ENCODE measurements at regions not wholly inside any gene's neighbourhood (a gene's known extent, or its start where the extent isn't known, plus 50 kb on each side); places are given as distances from the start of the nearest gene placed in this dataset.

GRCh38 chr10:42938351-42938750, 138.5 kb upstream of the RET start:
- Mint-ChIP-seq H3K4me1 (peaks cover 4% of the 10 kb centered on the region), H3K36me3 (peaks cover 1% of the 10 kb centered on the region), H3K4me3 (no peak overlapping the region), H3K27ac (no peak overlapping the region), H3K9me3 (no peaks in the 10 kb centered on the region), H3K27me3 (peaks cover 23% of the 10 kb centered on the region)
- DNase-seq (ENCODE audit: low spot score in 2 of 2), result no peak
- ATAC-seq (ENCODE audit: low read depth), result no peak

- Mint-ChIP-seq H3K9me3 (no peaks in the 10 kb centered on the region), H3K4me3 (no peak overlapping the region), H3K27ac (no peak overlapping the region), H3K4me1 (no peaks in the 10 kb centered on the region), H3K36me3 (peaks cover 1% of the 10 kb centered on the region), H3K27me3 (peaks cover 19% of the 10 kb centered on the region)
- DNase-seq (ENCODE audit: low spot score in 2 of 2), result no peak
- ATAC-seq (ENCODE audit: low read depth), result no peak
Observed at GRCh38 chr10:42939237-42939636, 137.6 kb upstream of the RET start.

- ATAC-seq (ENCODE audit: low read depth), result no peak
- Mint-ChIP-seq H3K27me3 (peaks cover 15% of the 10 kb centered on the region), H3K4me1 (no peaks in the 10 kb centered on the region), H3K4me3 (no peak overlapping the region), H3K36me3 (peaks cover 1% of the 10 kb centered on the region), H3K9me3 (no peaks in the 10 kb centered on the region), H3K27ac (no peak overlapping the region)
- no peak for DNase-seq (ENCODE audit: low spot score in 2 of 2)
Observed at GRCh38 chr10:42939685-42940366, 137.0 kb upstream of the RET start.

- no peaks in the 10 kb centered on the region for H3K36me3 Mint-ChIP-seq
- no peak overlapping the region for H3K4me3 Mint-ChIP-seq
- no peak for ATAC-seq (ENCODE audit: low read depth)
- H3K27me3 Mint-ChIP-seq, result peaks cover 13% of the 10 kb centered on the region
- H3K4me1 Mint-ChIP-seq, result no peaks in the 10 kb centered on the region
- H3K9me3 Mint-ChIP-seq, result no peaks in the 10 kb centered on the region
- no peak overlapping the region for H3K27ac Mint-ChIP-seq
- no peak for DNase-seq (ENCODE audit: low spot score in 2 of 2)
Observed at GRCh38 chr10:42940487-42941294, 136.2 kb upstream of the RET start.

GRCh38 chr10:42941295-42941644, 135.6 kb upstream of the RET start:
- H3K27me3 Mint-ChIP-seq, result peaks cover 11% of the 10 kb centered on the region
- no peaks in the 10 kb centered on the region for H3K9me3 Mint-ChIP-seq
- no peaks in the 10 kb centered on the region for H3K4me1 Mint-ChIP-seq
- no peak overlapping the region for H3K27ac Mint-ChIP-seq
- no peak overlapping the region for H3K4me3 Mint-ChIP-seq
- DNase-seq (ENCODE audit: low spot score in 2 of 2) (no peak), ATAC-seq (ENCODE audit: low read depth) (no peak)
- no peaks in the 10 kb centered on the region for H3K36me3 Mint-ChIP-seq

- no peaks in the 10 kb centered on the region for H3K9me3 Mint-ChIP-seq
- no peaks in the 10 kb centered on the region for H3K36me3 Mint-ChIP-seq
- H3K4me3 Mint-ChIP-seq, result no peak overlapping the region
- DNase-seq (ENCODE audit: low spot score in 2 of 2), result no peak
- no peak overlapping the region for H3K27ac Mint-ChIP-seq
- H3K4me1 Mint-ChIP-seq, result no peaks in the 10 kb centered on the region
- peaks cover 8% of the 10 kb centered on the region for H3K27me3 Mint-ChIP-seq
- ATAC-seq (ENCODE audit: low read depth), result no peak
Observed at GRCh38 chr10:42941790-42942189, 135.1 kb upstream of the RET start.

- Mint-ChIP-seq H3K27me3 (peaks cover 8% of the 10 kb centered on the region), H3K4me3 (no peak overlapping the region), H3K9me3 (peaks cover 1% of the 10 kb centered on the region), H3K27ac (no peak overlapping the region), H3K36me3 (no peaks in the 10 kb centered on the region), H3K4me1 (no peaks in the 10 kb centered on the region)
- no peak for ATAC-seq (ENCODE audit: low read depth)
- DNase-seq (ENCODE audit: low spot score in 2 of 2), result no peak
Observed at GRCh38 chr10:42942279-42942950, 134.5 kb upstream of the RET start.

- H3K4me3 Mint-ChIP-seq, result no peak overlapping the region
- H3K27me3 Mint-ChIP-seq, result peaks cover 8% of the 10 kb centered on the region
- DNase-seq (ENCODE audit: low spot score in 2 of 2) (no peak), ATAC-seq (ENCODE audit: low read depth) (no peak)
- peaks cover 1% of the 10 kb centered on the region for H3K9me3 Mint-ChIP-seq
- no peaks in the 10 kb centered on the region for H3K4me1 Mint-ChIP-seq
- H3K27ac Mint-ChIP-seq, result no peak overlapping the region
- no peaks in the 10 kb centered on the region for H3K36me3 Mint-ChIP-seq
Observed at GRCh38 chr10:42943025-42943818, 133.6 kb upstream of the RET start.

GRCh38 chr10:42948040-42948439, 128.8 kb upstream of the RET start:
- no peak overlapping the region for H3K4me3 Mint-ChIP-seq
- no peaks in the 10 kb centered on the region for H3K4me1 Mint-ChIP-seq
- DNase-seq (ENCODE audit: low spot score in 2 of 2) (no peak), ATAC-seq (ENCODE audit: low read depth) (no peak)
- H3K27ac Mint-ChIP-seq, result no peak overlapping the region
- peaks cover 1% of the 10 kb centered on the region for H3K9me3 Mint-ChIP-seq
- H3K27me3 Mint-ChIP-seq, result peaks cover 2% of the 10 kb centered on the region
- no peaks in the 10 kb centered on the region for H3K36me3 Mint-ChIP-seq

- no peak overlapping the region for H3K27ac Mint-ChIP-seq
- no peaks in the 10 kb centered on the region for H3K36me3 Mint-ChIP-seq
- peaks cover 4% of the 10 kb centered on the region for H3K27me3 Mint-ChIP-seq
- DNase-seq (ENCODE audit: low spot score in 2 of 2), result no peak
- no peak for ATAC-seq (ENCODE audit: low read depth)
- H3K4me3 Mint-ChIP-seq, result no peak overlapping the region
- no peaks in the 10 kb centered on the region for H3K4me1 Mint-ChIP-seq
- H3K9me3 Mint-ChIP-seq, result peaks cover 1% of the 10 kb centered on the region
Observed at GRCh38 chr10:42949287-42949686, 127.6 kb upstream of the RET start.

GRCh38 chr10:42950606-42951485, 126.0 kb upstream of the RET start:
- Mint-ChIP-seq H3K27ac (no peak overlapping the region), H3K36me3 (no peaks in the 10 kb centered on the region), H3K4me1 (no peaks in the 10 kb centered on the region), H3K27me3 (peaks cover 4% of the 10 kb centered on the region), H3K4me3 (no peak overlapping the region), H3K9me3 (peaks cover 1% of the 10 kb centered on the region)
- ATAC-seq (ENCODE audit: low read depth) (no peak), DNase-seq (ENCODE audit: low spot score in 2 of 2) (no peak)

- DNase-seq (ENCODE audit: low spot score in 2 of 2), result no peak
- Mint-ChIP-seq H3K27ac (no peak overlapping the region), H3K36me3 (no peaks in the 10 kb centered on the region), H3K4me3 (no peak overlapping the region), H3K9me3 (peaks cover 1% of the 10 kb centered on the region), H3K27me3 (peaks cover 4% of the 10 kb centered on the region), H3K4me1 (no peaks in the 10 kb centered on the region)
- ATAC-seq (ENCODE audit: low read depth), result no peak
Observed at GRCh38 chr10:42951486-42952251, 125.2 kb upstream of the RET start.

- H3K36me3 Mint-ChIP-seq, result no peaks in the 10 kb centered on the region
- no peaks in the 10 kb centered on the region for H3K4me1 Mint-ChIP-seq
- no peak for ATAC-seq (ENCODE audit: low read depth)
- no peak overlapping the region for H3K4me3 Mint-ChIP-seq
- H3K27ac Mint-ChIP-seq, result no peak overlapping the region
- no peak for DNase-seq (ENCODE audit: low spot score in 2 of 2)
- H3K9me3 Mint-ChIP-seq, result peaks cover 3% of the 10 kb centered on the region
- peaks cover 4% of the 10 kb centered on the region for H3K27me3 Mint-ChIP-seq
Observed at GRCh38 chr10:42952349-42952748, 124.5 kb upstream of the RET start.
